ENCODE measurements at regions not wholly inside any gene's neighbourhood (a gene's known extent, or its start where the extent isn't known, plus 50 kb on each side); places are given as distances from the start of the nearest gene placed in this dataset.

DNA sequence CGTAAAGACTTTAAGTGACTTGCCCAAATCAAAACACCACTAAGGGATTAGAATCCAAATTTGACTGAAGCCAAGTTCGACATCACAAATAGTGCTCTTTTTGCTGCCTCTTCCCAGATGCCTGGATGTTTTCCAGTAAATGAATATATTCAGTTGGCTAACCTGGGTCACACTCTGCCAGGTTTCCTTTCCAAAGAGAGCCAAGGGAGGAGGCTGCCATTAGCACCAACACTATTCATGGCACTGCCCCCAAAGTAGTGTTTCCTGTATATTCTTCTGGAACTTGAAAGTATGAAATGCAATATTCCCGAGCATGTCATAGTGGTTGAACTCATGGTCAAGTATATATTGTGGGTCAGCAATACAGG is 219.3 kb upstream of the UBASH3B start:
- TF ChIP-seq, protein P1, sequence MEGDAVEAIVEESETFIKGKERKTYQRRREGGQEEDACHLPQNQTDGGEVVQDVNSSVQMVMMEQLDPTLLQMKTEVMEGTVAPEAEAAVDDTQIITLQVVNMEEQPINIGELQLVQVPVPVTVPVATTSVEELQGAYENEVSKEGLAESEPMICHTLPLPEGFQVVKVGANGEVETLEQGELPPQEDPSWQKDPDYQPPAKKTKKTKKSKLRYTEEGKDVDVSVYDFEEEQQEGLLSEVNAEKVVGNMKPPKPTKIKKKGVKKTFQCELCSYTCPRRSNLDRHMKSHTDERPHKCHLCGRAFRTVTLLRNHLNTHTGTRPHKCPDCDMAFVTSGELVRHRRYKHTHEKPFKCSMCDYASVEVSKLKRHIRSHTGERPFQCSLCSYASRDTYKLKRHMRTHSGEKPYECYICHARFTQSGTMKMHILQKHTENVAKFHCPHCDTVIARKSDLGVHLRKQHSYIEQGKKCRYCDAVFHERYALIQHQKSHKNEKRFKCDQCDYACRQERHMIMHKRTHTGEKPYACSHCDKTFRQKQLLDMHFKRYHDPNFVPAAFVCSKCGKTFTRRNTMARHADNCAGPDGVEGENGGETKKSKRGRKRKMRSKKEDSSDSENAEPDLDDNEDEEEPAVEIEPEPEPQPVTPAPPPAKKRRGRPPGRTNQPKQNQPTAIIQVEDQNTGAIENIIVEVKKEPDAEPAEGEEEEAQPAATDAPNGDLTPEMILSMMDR (IDR thresholded peaks at IDR 0.05 in 8 of 11, conservative IDR thresholded peaks at IDR 0.05 in 3 of 11), result no peak
- TF ChIP-seq POLR2AphosphoS5 (IDR thresholded peaks at IDR 0.05), result no peak
